IMR-90 (cell line): ENCODE measurements at regions not wholly inside any gene's neighbourhood (a gene's known extent, or its start where the extent isn't known, plus 50 kb on each side); places are given as distances from the start of the nearest gene placed in this dataset.

Experiments used
- ATAC-seq: fragments of 200-7000 bp; cut with Tn5 transposase; 2 replicates; pipeline ENCODE4 v1.9.1; 2020; ENCODE audit warnings: low read depth, mild to moderate bottlenecking, moderate library complexity
- BruUV-seq: library from RNA; stranded (reverse); fragments of 400-500 nt; replicated peaks from 2 replicates; lab custom pipeline; 2021; lab: Mats Ljungman, UMichigan
- CTCF ChIA-PET: fragments of 300-600 bp; formaldehyde crosslinking; extraction: SDS; loops from one replicate; lab custom pipeline; 2021; ENCODE audit warnings: antibody characterized with exemption; lab: Yijun Ruan, JAX
- POLR2A ChIA-PET: fragments of 300-600 bp; sonication (Branson Sonifier 250); formaldehyde crosslinking; loops from one replicate; lab custom pipeline; 2022; ENCODE audit warnings: antibody characterized with exemption; ENCODE audit not compliant: unreplicated experiment; lab: Charles Lee
- DNase-seq: peaks from one replicate; pipeline ENCODE4 v3.0.0; 2013
- H2AFZ ChIP-seq: replicated peaks from 2 replicates; pipeline ENCODE3; 2013; ENCODE audit warnings: low read length, mild to moderate bottlenecking; ENCODE audit not compliant: poor library complexity
- H2AK5ac ChIP-seq: 2 replicates; pipeline ENCODE4 v1.6.1; 2013; ENCODE audit warnings: low read depth, low read length, inconsistent platforms
- H2AK9ac ChIP-seq: replicated peaks from 2 replicates; pipeline ENCODE3; 2013; ENCODE audit warnings: mild to moderate bottlenecking, low read depth, low read length, moderate library complexity; ENCODE audit not compliant: poor library complexity
- H2BK120ac ChIP-seq: 2 replicates; pipeline ENCODE4 v1.6.1; 2013; ENCODE audit warnings: low read depth, low read length, inconsistent platforms
- H2BK15ac ChIP-seq: 3 replicates; pipeline ENCODE4 v1.6.1; 2013; ENCODE audit warnings: low read depth, low read length, inconsistent platforms
- H2BK20ac ChIP-seq: 2 replicates; pipeline ENCODE4 v1.6.1; 2013; ENCODE audit warnings: low read depth, mild to moderate bottlenecking, inconsistent platforms, low read length, moderate library complexity
- H2BK5ac ChIP-seq: 2 replicates; pipeline ENCODE4 v1.6.1; 2013; ENCODE audit warnings: mild to moderate bottlenecking, low read depth, low read length, inconsistent platforms; ENCODE audit not compliant: poor library complexity, severe bottlenecking
- H3K14ac ChIP-seq: replicated peaks from 2 replicates; pipeline ENCODE4 v1.6.1; 2013; ENCODE audit warnings: low read depth, low read length, inconsistent platforms
- H3K18ac ChIP-seq: 2 replicates; pipeline ENCODE4 v1.6.1; 2013; ENCODE audit warnings: low read depth, low read length, control low read depth
- H3K23ac ChIP-seq: 2 replicates; pipeline ENCODE4 v1.6.1; 2013; ENCODE audit warnings: low read depth, low read length, inconsistent platforms
- H3K27ac ChIP-seq: 2 replicates; pipeline ENCODE4 v1.5.1; 2013; ENCODE audit warnings: mild to moderate bottlenecking, control low read depth, low read length; ENCODE audit not compliant: insufficient read depth
- H3K27me3 ChIP-seq: 2 replicates; pipeline ENCODE4 v1.6.1; 2013; ENCODE audit warnings: low read length; ENCODE audit not compliant: control insufficient read depth, insufficient read depth
- H3K36me3 ChIP-seq: 2 replicates; pipeline ENCODE4 v1.6.1; 2013; ENCODE audit warnings: low read length, mixed read lengths; ENCODE audit not compliant: control insufficient read depth, insufficient read depth
- H3K4ac ChIP-seq: 2 replicates; pipeline ENCODE4 v1.6.1; 2013; ENCODE audit warnings: low read depth, low read length, inconsistent platforms
- H3K4me1 ChIP-seq: 2 replicates; pipeline ENCODE4 v1.6.1; 2013; ENCODE audit warnings: low read length, mixed read lengths; ENCODE audit not compliant: control insufficient read depth, insufficient read depth
- H3K4me2 ChIP-seq: 2 replicates; pipeline ENCODE4 v1.6.1; 2013; ENCODE audit warnings: low read depth, mild to moderate bottlenecking, control low read depth, low read length, moderate library complexity
- H3K4me3 ChIP-seq: 2 replicates; pipeline ENCODE4 v1.5.1; 2013; ENCODE audit warnings: low read depth, mild to moderate bottlenecking, control low read depth, low read length, moderate library complexity; ENCODE audit not compliant: insufficient read depth
- H3K56ac ChIP-seq: 2 replicates; pipeline ENCODE4 v1.6.1; 2013; ENCODE audit warnings: low read length, inconsistent platforms; ENCODE audit not compliant: insufficient read depth; ENCODE audit errors: extremely low read depth
- H3K79me1 ChIP-seq, 2 experiments: 2 replicates each; pipeline ENCODE4 v1.6.1; 2013; ENCODE audit warnings: low read length in 2 of 2, inconsistent platforms in 1 of 2, low read depth in 1 of 2
- H3K9ac ChIP-seq: 2 replicates; pipeline ENCODE4 v1.6.1; 2013; ENCODE audit warnings: low read depth, low read length, control low read depth
- H3K9me1 ChIP-seq: 2 replicates; pipeline ENCODE4 v1.6.1; 2013; ENCODE audit warnings: low read length, inconsistent platforms; ENCODE audit not compliant: insufficient read depth
- H3K9me3 ChIP-seq: 2 replicates; pipeline ENCODE4 v1.6.1; 2013; ENCODE audit warnings: low read length; ENCODE audit not compliant: control insufficient read depth, insufficient read depth
- H4K20me1 ChIP-seq: 2 replicates; pipeline ENCODE4 v1.6.1; 2013; ENCODE audit warnings: low read length, inconsistent platforms; ENCODE audit not compliant: insufficient read depth
- H4K5ac ChIP-seq: 2 replicates; pipeline ENCODE4 v1.6.1; 2013; ENCODE audit warnings: mild to moderate bottlenecking, low read depth, low read length, control low read depth
- H4K8ac ChIP-seq, 2 experiments: 2 replicates each; pipeline ENCODE4 v1.6.1; 2013; ENCODE audit warnings: low read depth in 2 of 2, low read length in 2 of 2, control low read depth in 1 of 2, inconsistent platforms in 1 of 2
- H4K91ac ChIP-seq: 2 replicates; pipeline ENCODE4 v1.6.1; 2013; ENCODE audit warnings: low read depth, low read length, inconsistent platforms; ENCODE audit not compliant: insufficient read depth
- CEBPB ChIP-seq: IDR thresholded peaks from 2 replicates; pipeline ENCODE4 v1.6.1; 2012; ENCODE audit warnings: low read depth, low read length, improper control_type of control experiment
- FOS ChIP-seq: fragments of 150-350 bp; IDR thresholded peaks from 2 replicates; pipeline ENCODE4 v1.6.1; 2016; ENCODE audit warnings: low read depth, low read length
- MAFK ChIP-seq: IDR thresholded peaks from 2 replicates; pipeline ENCODE4 v1.6.1; 2012; ENCODE audit warnings: low read depth, low read length, improper control_type of control experiment
- MXI1 ChIP-seq: IDR thresholded peaks from 2 replicates; pipeline ENCODE4 v1.6.1; 2012; ENCODE audit warnings: low read depth, mild to moderate bottlenecking, low read length, moderate library complexity, borderline replicate concordance
- NFE2L2 ChIP-seq: fragments of 150-350 bp; IDR thresholded peaks from 2 replicates; pipeline ENCODE4 v1.6.1; 2016; ENCODE audit warnings: low read depth, mild to moderate bottlenecking, low read length
- RAD21 ChIP-seq: IDR thresholded peaks from 2 replicates; pipeline ENCODE4 v1.6.1; 2012; ENCODE audit warnings: low read length, improper control_type of control experiment
- RFX5 ChIP-seq: IDR thresholded peaks from 2 replicates; pipeline ENCODE4 v1.8.0; 2012; ENCODE audit warnings: low read depth, mild to moderate bottlenecking, low read length, moderate library complexity
- SMC3 ChIP-seq: fragments of 150-350 bp; IDR thresholded peaks from 2 replicates; pipeline ENCODE4 v1.6.1; 2016; ENCODE audit warnings: low read depth, mild to moderate bottlenecking, antibody characterized with exemption, low read length, moderate library complexity
- WGBS, 2 experiments: methylation state at CpG; one replicate each; pipeline versions ENCODE4 v1.1.5 to v1.1.7; 2013; ENCODE audit warnings: missing lambda C conversion rate in 2 of 2; ENCODE audit not compliant: insufficient read length in 1 of 2; ENCODE audit errors: extremely low coverage in 2 of 2; 5-methylcytosine and 5-hydroxymethylcytosine counted together
- dilution Hi-C: fragments of 300-500 bp; cut with HindIII; formaldehyde crosslinking; loops from one replicate; pipeline ENCODE4 v1.14.3; 2018; ENCODE audit warnings: low sequenced_read_pairs; ENCODE audit not compliant: unreplicated experiment
- in situ Hi-C: fragments of 300-500 bp; cut with MboI; formaldehyde crosslinking; loops from 3 replicates; pipeline ENCODE4 v1.14.3; 2019; ENCODE audit warnings: low sequenced_read_pairs, inconsistent platforms, mixed read lengths
- intact Hi-C: fragments of 100-400 bp; cut with micrococcal nuclease; formaldehyde crosslinking; loops from 2 replicates; pipeline ENCODE4 v1.10.0; 2022

GRCh38 chr1:87869567-87869966, 540.9 kb downstream of the LMO4 start:
- dilution Hi-C loops, result no loop called here
- no peak overlapping the region; the same call in 1 of the 2 replicates for H3K4me2 ChIP-seq
- CTCF ChIA-PET, result interaction anchor here (1.2 kb wide), 1 partner anchor 181 kb away, joined by 3 read pairs; no protein-coding TSS in a partner anchor

More at GRCh38 chr1:87869567-87869966, 540.9 kb downstream of the LMO4 start:
- no peak overlapping the region for H2AFZ ChIP-seq
- no peaks in the 10 kb centered on the region for H3K27me3 ChIP-seq
- H2BK20ac ChIP-seq, result no peak overlapping the region
- peak overlapping the region; percentile 57; the same call in 1 of the 2 replicates for H3K18ac ChIP-seq
- no peaks in the 10 kb centered on the region for H3K9me1 ChIP-seq
- no peak overlapping the region for H3K23ac ChIP-seq
- intact Hi-C loops (no loop called here), in situ Hi-C loops (no loop called here)
- no peaks in the 10 kb centered on the region for H3K79me1 ChIP-seq
- no peak overlapping the region for H3K9ac ChIP-seq
- BruUV-seq, result no TSS peak
- no peak overlapping the region; the same call in 1 of the 2 replicates for H4K5ac ChIP-seq
- DNase-seq, result peak; percentile 78
- H4K8ac ChIP-seq, result no peak overlapping the region
- no peak overlapping the region for H3K14ac ChIP-seq
- H2BK5ac ChIP-seq, result peak overlapping the region; percentile 53
- H2BK120ac ChIP-seq, result no peak overlapping the region
- no peak overlapping the region for H3K27ac ChIP-seq
- no peak overlapping the region for H3K4me3 ChIP-seq
- no peak overlapping the region for H3K56ac ChIP-seq
- H2BK15ac ChIP-seq, result no peak overlapping the region
- WGBS, 2 experiments, result no CpG with 5 or more reads among the region's 1 CpG
- H2AK5ac ChIP-seq, result no peak overlapping the region
- no peaks in the 10 kb centered on the region; the same call in 1 of the 2 replicates for H3K9me3 ChIP-seq
- H3K4ac ChIP-seq, result no peak overlapping the region
- H2AK9ac ChIP-seq, result no peak overlapping the region
- no peaks in the 10 kb centered on the region for H3K4me1 ChIP-seq
- POLR2A ChIA-PET, result no interaction called here
- no peaks in the 10 kb centered on the region for H3K36me3 ChIP-seq
- no peak overlapping the region for H4K91ac ChIP-seq
- no peaks in the 10 kb centered on the region for H4K20me1 ChIP-seq
- ATAC-seq, result peak; percentile 51
- TF ChIP-seq NFE2L2, result peak; percentile 53; the same call in 1 of the 2 replicates
- TF ChIP-seq RFX5, result no peak
- peak; percentile 56 for TF ChIP-seq FOS
- peak; percentile 82 for TF ChIP-seq CEBPB
- TF ChIP-seq SMC3, result no peak
- no peak for TF ChIP-seq MXI1
- TF ChIP-seq MAFK, result no peak; the same call in 1 of the 2 replicates
- no peak for TF ChIP-seq RAD21
